Activated CD4-positive, alpha-beta T cell treated with anti-CD3 and anti-CD28 coated beads, Interleukin-2, Interleukin-4, amounts not matched to agents 100 ng/mL and 50 ng/mL, durations not matched to agents 16 hours and 8 hours (primary cell): ENCODE measurements at regions not wholly inside any gene's neighbourhood (a gene's known extent, or its start where the extent isn't known, plus 50 kb on each side); places are given as distances from the start of the nearest gene placed in this dataset.

ENCODE experiments used
- DNase-seq: peaks from one replicate; pipeline ENCODE4 v3.0.0-alpha.2; 2020; ENCODE audit warnings: low spot score

DNA sequence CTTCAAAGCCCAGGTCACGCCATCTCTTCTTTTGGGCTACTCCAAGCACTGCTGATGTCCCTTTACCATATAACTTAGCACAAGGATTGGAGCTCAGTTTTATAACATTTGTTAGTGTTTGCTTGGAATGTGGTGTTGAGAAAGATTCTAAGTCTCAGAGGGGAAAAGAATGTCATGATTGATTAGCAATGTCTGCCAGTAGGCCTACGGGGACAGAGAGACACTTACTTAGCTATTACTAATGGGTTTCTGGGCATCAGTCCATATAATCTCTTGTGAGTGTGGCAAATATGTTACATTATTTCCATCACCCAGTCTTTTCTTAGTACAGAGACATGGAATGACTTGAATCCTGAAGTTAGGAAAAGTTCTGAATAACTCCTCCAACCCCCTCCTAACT lies 75.4 kb upstream of the FSHB start:
- DNase-seq: no peak

DNA sequence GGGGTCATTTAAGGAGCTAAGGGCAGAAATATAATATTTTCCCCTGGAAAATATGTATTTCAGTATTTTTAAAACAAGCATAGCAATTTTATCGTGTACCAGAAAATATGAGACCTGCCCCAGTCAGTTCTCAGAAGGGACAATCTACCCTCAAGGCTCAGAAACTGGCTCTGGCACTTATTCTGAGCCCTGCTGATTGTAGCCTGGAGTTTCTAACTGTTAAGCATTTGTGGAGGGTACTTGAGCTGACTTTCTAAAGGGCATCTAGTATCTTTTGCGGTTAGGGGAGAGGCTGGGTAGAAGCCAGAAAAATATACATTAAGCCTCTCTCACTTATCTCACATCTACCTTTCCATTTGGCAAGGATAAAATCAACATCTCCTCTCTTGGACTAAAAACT lies 71.3 kb upstream of the FSHB start:
- no peak for DNase-seq

- DNase-seq: no peak
Measured at GRCh38 chr11:30165652-30166051, 65.2 kb upstream of the FSHB start.

- no peak for DNase-seq
Measured at GRCh38 chr11:30171661-30172060, 59.2 kb upstream of the FSHB start.

GRCh38 chr11:30172158-30172557 lies 58.7 kb upstream of the FSHB start:
- no peak for DNase-seq

DNA sequence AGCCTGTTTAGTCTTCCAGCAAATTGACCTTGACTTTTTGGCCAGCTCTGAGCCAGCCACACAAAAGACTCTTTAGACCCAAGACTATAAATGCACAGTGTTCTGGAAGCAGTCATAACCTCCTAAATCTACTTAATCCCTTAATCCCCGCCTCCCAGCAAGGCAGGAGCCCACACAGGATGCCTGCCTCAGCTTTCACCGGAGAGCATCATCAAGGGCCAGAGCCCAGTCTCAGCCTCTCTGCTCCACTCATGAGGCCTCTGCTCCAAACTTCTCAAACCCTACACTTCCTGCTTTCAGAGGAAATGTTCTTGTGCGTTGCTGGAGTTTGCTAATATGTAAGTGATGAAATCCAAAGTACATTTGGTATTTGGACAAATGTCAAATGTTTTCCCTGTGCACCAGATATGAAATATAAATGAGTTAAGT lies 57.9 kb upstream of the FSHB start:
- no peak for DNase-seq

DNA sequence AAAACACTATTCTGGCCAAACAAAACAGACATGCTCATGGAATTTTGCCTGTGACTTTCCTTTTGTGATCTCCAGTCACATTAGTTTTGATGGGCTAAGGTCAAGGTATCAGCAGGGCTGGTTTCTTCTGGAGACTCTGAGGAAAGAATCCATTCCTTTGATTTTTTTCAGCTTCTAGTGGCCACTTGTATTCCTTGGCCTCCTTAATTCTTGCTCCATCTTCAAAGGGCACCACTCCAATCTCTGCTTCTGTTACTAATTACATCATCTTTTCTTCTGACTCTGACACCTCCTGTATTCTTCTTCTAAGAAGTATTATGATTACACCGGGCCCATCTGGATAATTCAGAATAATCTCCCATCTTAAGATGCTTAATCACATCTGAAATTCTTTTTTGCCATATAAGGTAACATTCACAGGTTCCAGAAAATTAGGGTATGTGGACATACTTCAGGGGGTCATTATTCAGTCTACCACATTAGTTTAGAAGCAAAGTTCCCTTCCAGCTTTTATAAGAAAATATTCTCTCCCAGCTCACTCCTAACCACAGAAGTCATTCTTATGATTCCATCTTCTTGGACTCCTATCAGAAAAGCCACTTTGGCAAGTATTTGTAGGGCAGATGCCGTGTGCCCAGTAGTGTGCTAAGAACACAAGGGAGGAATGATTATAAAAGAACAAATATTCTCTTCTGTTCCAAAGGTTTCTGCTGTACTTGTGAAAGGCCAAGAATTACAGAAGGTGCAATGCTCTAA lies 56.4 kb upstream of the FSHB start:
- no peak for DNase-seq
